H1 (cell line): ENCODE measurements at regions not wholly inside any gene's neighbourhood (a gene's known extent, or its start where the extent isn't known, plus 50 kb on each side); places are given as distances from the start of the nearest gene placed in this dataset.

Experiments used
- CTCF ChIA-PET: fragments of 300-600 bp; sonication (Branson Sonifier 250); formaldehyde crosslinking; loops from one replicate; lab custom pipeline; 2021; ENCODE audit not compliant: partially characterized antibody; lab: Charles Lee
- POLR2A ChIA-PET: fragments of 300-600 bp; sonication (Branson Sonifier 250); formaldehyde crosslinking; loops from one replicate; lab custom pipeline; 2021; ENCODE audit warnings: inconsistent platforms; ENCODE audit not compliant: partially characterized antibody; lab: Charles Lee
- DNase-seq, 2 experiments: peaks; one replicate each; pipeline versions ENCODE4 v3.0.0 to v3.0.0-alpha.2; 2010 to 2022; ENCODE audit warnings: low spot score in 2 of 2, low read depth in 1 of 2, mixed read lengths in 1 of 2
- FAIRE-seq: peaks from 2 replicates; lab custom pipeline; 2011; peaks lifted over from hg19 to GRCh38; lab: Jason Lieb, UNC
- H2AFZ ChIP-seq: 2 replicates; pipeline ENCODE4 v1.8.1; 2012; ENCODE audit warnings: low read length, inconsistent platforms
- H2AK5ac ChIP-seq: 2 replicates; pipeline ENCODE4 v1.6.1; 2013; ENCODE audit warnings: low read depth, low read length
- H2BK120ac ChIP-seq: replicated peaks from 2 replicates; pipeline ENCODE3; 2013; ENCODE audit warnings: low read depth, low read length, inconsistent platforms
- H2BK12ac ChIP-seq: 2 replicates; pipeline ENCODE4 v1.6.1; 2013; ENCODE audit warnings: low read depth, low read length
- H2BK15ac ChIP-seq: 2 replicates; pipeline ENCODE4 v1.6.1; 2013; ENCODE audit warnings: low read length
- H2BK20ac ChIP-seq: 2 replicates; pipeline ENCODE4 v1.6.1; 2013; ENCODE audit warnings: low read length
- H2BK5ac ChIP-seq: 2 replicates; pipeline ENCODE4 v1.6.1; 2013; ENCODE audit warnings: low read depth, low read length
- H3K14ac ChIP-seq: 2 replicates; pipeline ENCODE4 v1.6.1; 2013; ENCODE audit warnings: inconsistent platforms; ENCODE audit not compliant: insufficient read length
- H3K18ac ChIP-seq: 2 replicates; pipeline ENCODE4 v1.6.1; 2013; ENCODE audit warnings: low read length; ENCODE audit errors: extremely low read depth
- H3K23ac ChIP-seq: 2 replicates; pipeline ENCODE4 v1.6.1; 2013; ENCODE audit warnings: inconsistent platforms; ENCODE audit not compliant: insufficient read length
- H3K23me2 ChIP-seq: 2 replicates; pipeline ENCODE4 v1.6.1; 2013; ENCODE audit warnings: low read depth, low read length
- H3K27ac ChIP-seq: 2 replicates; pipeline ENCODE4 v1.6.1; 2011; ENCODE audit warnings: low read depth, low read length, inconsistent platforms
- H3K27me3 ChIP-seq, 4 experiments: replicated peaks in 1 of 4; 1 replicate in 1 of 4; 2 replicates in 3 of 4; pipeline versions ENCODE4 v1.6.1 to v1.8.1; 2011 to 2013; ENCODE audit warnings: low read length in 3 of 4, mild to moderate bottlenecking in 3 of 4, inconsistent platforms in 2 of 4, mixed read lengths in 2 of 4, moderate library complexity in 1 of 4; ENCODE audit not compliant: control insufficient read depth in 3 of 4, insufficient read depth in 3 of 4; ENCODE audit errors: extremely low read depth in 1 of 4
- H3K36me3 ChIP-seq, 4 experiments: 2 replicates each; pipeline versions ENCODE4 v1.6.1 to v1.8.1; 2011 to 2013; ENCODE audit warnings: mild to moderate bottlenecking in 4 of 4, low read length in 3 of 4, moderate library complexity in 2 of 4, control low read depth in 1 of 4, inconsistent platforms in 1 of 4; ENCODE audit not compliant: insufficient read depth in 4 of 4, control insufficient read depth in 2 of 4
- H3K4ac ChIP-seq: replicated peaks from 2 replicates; pipeline ENCODE3; 2013; ENCODE audit warnings: low read length, low read depth, mixed read lengths, inconsistent platforms; ENCODE audit not compliant: insufficient read length
- H3K4me1 ChIP-seq, 4 experiments: replicated peaks in 1 of 4; 1 replicate in 1 of 4; 2 replicates in 3 of 4; pipeline versions ENCODE4 v1.6.1 to v1.8.1; 2011 to 2013; ENCODE audit warnings: low read length in 3 of 4, inconsistent platforms in 2 of 4, mixed read lengths in 1 of 4; ENCODE audit not compliant: insufficient read depth in 4 of 4, control insufficient read depth in 3 of 4
- H3K4me2 ChIP-seq, 2 experiments: 2 replicates each; pipeline versions ENCODE4 v1.6.1 to v1.8.1; 2011 to 2013; ENCODE audit warnings: low read depth in 2 of 2, low read length in 2 of 2, control low read depth in 1 of 2, inconsistent platforms in 1 of 2, mild to moderate bottlenecking in 1 of 2; ENCODE audit not compliant: insufficient read depth in 1 of 2
- H3K4me3 ChIP-seq, 4 experiments: fragments of 200-600, 300-600 bp in 1 of 4; sonication (generic), shearing (Covaris generic), sonication (Bioruptor Twin) in 1 of 4; 2 replicates each; pipeline versions ENCODE4 v1.5.1 to v1.8.1; 2011 to 2016; ENCODE audit warnings: low read length in 4 of 4, low read depth in 3 of 4, control low read depth in 2 of 4, inconsistent platforms in 2 of 4, mild to moderate bottlenecking in 2 of 4, mixed read lengths in 1 of 4, moderate library complexity in 1 of 4; ENCODE audit not compliant: insufficient read depth in 2 of 4; ENCODE audit errors: extremely low read depth in 1 of 4
- H3K56ac ChIP-seq: replicated peaks from 2 replicates; pipeline ENCODE3; 2013; ENCODE audit warnings: low read depth, mild to moderate bottlenecking, mixed read lengths, low read length, inconsistent platforms; ENCODE audit not compliant: insufficient read length
- H3K79me1 ChIP-seq: 2 replicates; pipeline ENCODE4 v1.6.1; 2013; ENCODE audit warnings: low read depth, low read length, control low read depth
- H3K79me2 ChIP-seq, 2 experiments: 2 replicates each; pipeline versions ENCODE4 v1.6.1 to v1.8.1; 2012 to 2013; ENCODE audit warnings: low read length in 2 of 2, mild to moderate bottlenecking in 2 of 2, inconsistent platforms in 1 of 2; ENCODE audit not compliant: insufficient read depth in 2 of 2, control insufficient read depth in 1 of 2
- H3K9ac ChIP-seq, 4 experiments: replicated peaks in 1 of 4; 1 replicate in 1 of 4; 2 replicates in 3 of 4; pipeline versions ENCODE4 v1.6.1 to v1.8.1; 2011 to 2013; ENCODE audit warnings: low read depth in 3 of 4, low read length in 3 of 4, control low read depth in 2 of 4, mild to moderate bottlenecking in 2 of 4, moderate library complexity in 2 of 4, inconsistent platforms in 1 of 4; ENCODE audit errors: extremely low read depth in 1 of 4
- H3K9me3 ChIP-seq, 2 experiments: 2 replicates each; pipeline versions ENCODE4 v1.6.1 to v1.8.1; 2012 to 2013; ENCODE audit warnings: mild to moderate bottlenecking in 2 of 2, moderate library complexity in 2 of 2, control low read depth in 1 of 2, inconsistent platforms in 1 of 2, low read depth in 1 of 2, low read length in 1 of 2, mixed read lengths in 1 of 2; ENCODE audit not compliant: insufficient read depth in 2 of 2
- H4K20me1 ChIP-seq, 2 experiments: replicated peaks in 1 of 2; 2 replicates each; pipeline versions ENCODE3 to v1.8.1; 2011 to 2013; ENCODE audit warnings: inconsistent platforms in 2 of 2, low read length in 2 of 2, mild to moderate bottlenecking in 1 of 2; ENCODE audit not compliant: insufficient read depth in 2 of 2, control insufficient read depth in 1 of 2
- H4K5ac ChIP-seq: 2 replicates; pipeline ENCODE4 v1.6.1; 2013; ENCODE audit warnings: low read length, low read depth, mixed read lengths, inconsistent platforms; ENCODE audit not compliant: insufficient read length
- H4K8ac ChIP-seq: 2 replicates; pipeline ENCODE4 v1.8.0; 2013; ENCODE audit warnings: mild to moderate bottlenecking, moderate library complexity, low read length, inconsistent platforms; ENCODE audit not compliant: insufficient read depth; ENCODE audit errors: extremely low read depth
- H4K91ac ChIP-seq: replicated peaks from 2 replicates; pipeline ENCODE3; 2013; ENCODE audit warnings: low read length, mixed read lengths, inconsistent platforms; ENCODE audit not compliant: insufficient read length
- RXRA ChIP-seq: IDR thresholded peaks from 2 replicates; pipeline ENCODE4 v1.6.1; 2011; ENCODE audit warnings: low read depth, mild to moderate bottlenecking, low read length, moderate library complexity; ENCODE audit not compliant: insufficient read depth
- SUZ12 ChIP-seq: fragments of 200-600 bp; sonication (generic); IDR thresholded peaks from 2 replicates; pipeline ENCODE4 v1.6.1; 2012; ENCODE audit warnings: mild to moderate bottlenecking, inconsistent platforms, low read length, moderate library complexity, mixed read lengths
- TAF1 ChIP-seq: IDR thresholded peaks from 2 replicates; pipeline ENCODE4 v1.6.1; 2011; ENCODE audit warnings: mild to moderate bottlenecking, low read depth, low read length
- WGBS, 2 experiments: shearing (Covaris generic) in 1 of 2; methylation state at CpG; one replicate each; pipeline versions ENCODE4 v1.1.6 to v1.1.7; 2013 to 2015; ENCODE audit warnings: low lambda C conversion rate in 2 of 2, mixed read lengths in 2 of 2, inconsistent platforms in 1 of 2, low coverage in 1 of 2, missing lambda C conversion rate in 1 of 2; ENCODE audit not compliant: insufficient replicate concordance in 2 of 2, insufficient coverage in 1 of 2, insufficient read length in 1 of 2; ENCODE audit errors: extremely low coverage in 1 of 2, missing lambda C conversion rate in 1 of 2; 5-methylcytosine and 5-hydroxymethylcytosine counted together

GRCh38 chrX:42229533-42229932 is 306.2 kb upstream of the CASK start:
- no peak overlapping the region for H2AFZ ChIP-seq
- H3K79me2 ChIP-seq, result no peaks in the 10 kb centered on the region
- no peak overlapping the region for H3K9ac ChIP-seq
- H2BK12ac ChIP-seq, result no peak overlapping the region
- H3K9me3 ChIP-seq, result no peaks in the 10 kb centered on the region
- H3K23me2 ChIP-seq, result no peaks in the 10 kb centered on the region
- no peak overlapping the region for H4K91ac ChIP-seq
- H2BK5ac ChIP-seq, result no peak overlapping the region
- no peaks in the 10 kb centered on the region for H3K4me1 ChIP-seq
- no peak overlapping the region for H2BK120ac ChIP-seq
- no peak overlapping the region for H3K27ac ChIP-seq
- no peak overlapping the region for H2BK15ac ChIP-seq
- H3K27me3 ChIP-seq, result no peaks in the 10 kb centered on the region
- DNase-seq, result no peak
- H4K8ac ChIP-seq, result no peak overlapping the region
- FAIRE-seq, result no peak
- H3K56ac ChIP-seq, result no peak overlapping the region
- no peak overlapping the region for H3K4ac ChIP-seq
- H3K14ac ChIP-seq, result no peak overlapping the region
- H3K4me2 ChIP-seq, result no peak overlapping the region
- POLR2A ChIA-PET, result no interaction called here
- H4K20me1 ChIP-seq, result no peaks in the 10 kb centered on the region
- no peak overlapping the region for H2AK5ac ChIP-seq
- H3K23ac ChIP-seq, result no peak overlapping the region
- no peak overlapping the region for H3K18ac ChIP-seq
- no peak overlapping the region for H3K4me3 ChIP-seq
- no peaks in the 10 kb centered on the region for H3K36me3 ChIP-seq
- TF ChIP-seq TAF1, result no peak
- no peak for TF ChIP-seq SUZ12
- TF ChIP-seq RXRA, result no peak
- H4K5ac ChIP-seq, result no peak overlapping the region
- H3K79me1 ChIP-seq, result no peaks in the 10 kb centered on the region
- CTCF ChIA-PET, result no interaction called here
- WGBS, 2 experiments, result 74% methylated on average over 2 of the region's 2 CpGs; no CpG with 5 or more reads in 1 of the 2 experiments
- H2BK20ac ChIP-seq, result no peak overlapping the region
